ENCODE measurements at regions not wholly inside any gene's neighbourhood (a gene's known extent, or its start where the extent isn't known, plus 50 kb on each side); places are given as distances from the start of the nearest gene placed in this dataset.
"Not testable (repeated sequence)": the region's sequence is repeated elsewhere in the genome, so short reads cannot be mapped to it uniquely, and the experiment has no call there.

GRCh38 chr2:49861821-49862220 is 707.5 kb upstream of the FSHR start:
- H3K4me1 ChIP-seq (ENCODE audit: insufficient read depth, low read length), result no peaks in the 10 kb centered on the region
- H3K9me3 ChIP-seq (ENCODE audit: insufficient read depth, low read depth, low read length), result no peaks in the 10 kb centered on the region
- H3K27me3 ChIP-seq (ENCODE audit: insufficient read depth, low read length), result no peaks in the 10 kb centered on the region
- H3K9ac ChIP-seq (ENCODE audit: low read depth, low read length), result no peak overlapping the region
- H3K36me3 ChIP-seq (ENCODE audit: insufficient read depth, low read depth, low read length), result no peaks in the 10 kb centered on the region
- no peak overlapping the region for H3K27ac ChIP-seq (ENCODE audit: low read length)
- H3K4me3 ChIP-seq (ENCODE audit: low read length), result no peak overlapping the region

GRCh38 chr2:49860834-49861233 is 706.5 kb upstream of the FSHR start:
- no peaks in the 10 kb centered on the region for H3K9me3 ChIP-seq (ENCODE audit: insufficient read depth, low read depth, low read length)

GRCh38 chr2:49860170-49860569 is 705.9 kb upstream of the FSHR start:
- H3K36me3 ChIP-seq (ENCODE audit: insufficient read depth, low read depth, low read length), result no peaks in the 10 kb centered on the region
- H3K9ac ChIP-seq (ENCODE audit: low read depth, low read length), result no peak overlapping the region
- H3K27me3 ChIP-seq (ENCODE audit: insufficient read depth, low read length), result no peaks in the 10 kb centered on the region
- no peaks in the 10 kb centered on the region for H3K4me1 ChIP-seq (ENCODE audit: insufficient read depth, low read length)
- H3K27ac ChIP-seq (ENCODE audit: low read length), result no peak overlapping the region
- no peaks in the 10 kb centered on the region for H3K9me3 ChIP-seq (ENCODE audit: insufficient read depth, low read depth, low read length)
- no peak overlapping the region for H3K4me3 ChIP-seq (ENCODE audit: low read length)

More at GRCh38 chr2:49860834-49861233, 706.5 kb upstream of the FSHR start:
- no peaks in the 10 kb centered on the region for H3K27me3 ChIP-seq (ENCODE audit: insufficient read depth, low read length)
- H3K27ac ChIP-seq (ENCODE audit: low read length), result no peak overlapping the region
- H3K9ac ChIP-seq (ENCODE audit: low read depth, low read length), result no peak overlapping the region
- H3K36me3 ChIP-seq (ENCODE audit: insufficient read depth, low read depth, low read length), result no peaks in the 10 kb centered on the region
- H3K4me3 ChIP-seq (ENCODE audit: low read length), result no peak overlapping the region
- no peaks in the 10 kb centered on the region for H3K4me1 ChIP-seq (ENCODE audit: insufficient read depth, low read length)

DNA sequence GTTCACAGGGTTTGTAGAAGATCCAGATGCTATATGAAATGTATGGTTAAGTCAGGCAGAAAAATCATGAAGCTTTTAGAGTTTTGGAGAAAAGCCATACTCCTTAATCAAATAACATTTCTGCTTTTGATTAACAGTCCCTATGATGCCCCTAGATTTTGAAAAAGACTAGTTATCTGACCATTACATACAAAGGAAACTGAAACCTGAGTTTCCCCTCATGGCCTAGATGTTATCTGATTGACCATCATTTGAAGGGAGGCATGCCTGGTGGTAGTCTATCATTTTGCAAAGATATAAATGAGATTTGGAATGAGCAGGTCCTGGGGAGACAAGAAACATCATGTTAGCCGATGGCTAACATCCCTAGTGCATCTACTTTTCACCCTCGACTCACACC is 704.3 kb upstream of the FSHR start:
- Histone ChIP-seq H3K36me3 (ENCODE audit: insufficient read depth, low read depth, low read length) (no peaks in the 10 kb centered on the region), H3K27me3 (ENCODE audit: insufficient read depth, low read length) (no peaks in the 10 kb centered on the region), H3K27ac (ENCODE audit: low read length) (no peak overlapping the region), H3K4me3 (ENCODE audit: low read length) (no peak overlapping the region), H3K9me3 (ENCODE audit: insufficient read depth, low read depth, low read length) (no peaks in the 10 kb centered on the region), H3K9ac (ENCODE audit: low read depth, low read length) (no peak overlapping the region), H3K4me1 (ENCODE audit: insufficient read depth, low read length) (no peaks in the 10 kb centered on the region)

GRCh38 chr2:49858113-49858490 is 703.8 kb upstream of the FSHR start:
- H3K4me1 ChIP-seq (ENCODE audit: insufficient read depth, low read length), result no peaks in the 10 kb centered on the region
- no peak overlapping the region for H3K4me3 ChIP-seq (ENCODE audit: low read length)
- no peaks in the 10 kb centered on the region for H3K27me3 ChIP-seq (ENCODE audit: insufficient read depth, low read length)
- no peak overlapping the region for H3K9ac ChIP-seq (ENCODE audit: low read depth, low read length)
- H3K27ac ChIP-seq (ENCODE audit: low read length), result no peak overlapping the region
- no peaks in the 10 kb centered on the region for H3K9me3 ChIP-seq (ENCODE audit: insufficient read depth, low read depth, low read length)
- H3K36me3 ChIP-seq (ENCODE audit: insufficient read depth, low read depth, low read length), result no peaks in the 10 kb centered on the region

DNA sequence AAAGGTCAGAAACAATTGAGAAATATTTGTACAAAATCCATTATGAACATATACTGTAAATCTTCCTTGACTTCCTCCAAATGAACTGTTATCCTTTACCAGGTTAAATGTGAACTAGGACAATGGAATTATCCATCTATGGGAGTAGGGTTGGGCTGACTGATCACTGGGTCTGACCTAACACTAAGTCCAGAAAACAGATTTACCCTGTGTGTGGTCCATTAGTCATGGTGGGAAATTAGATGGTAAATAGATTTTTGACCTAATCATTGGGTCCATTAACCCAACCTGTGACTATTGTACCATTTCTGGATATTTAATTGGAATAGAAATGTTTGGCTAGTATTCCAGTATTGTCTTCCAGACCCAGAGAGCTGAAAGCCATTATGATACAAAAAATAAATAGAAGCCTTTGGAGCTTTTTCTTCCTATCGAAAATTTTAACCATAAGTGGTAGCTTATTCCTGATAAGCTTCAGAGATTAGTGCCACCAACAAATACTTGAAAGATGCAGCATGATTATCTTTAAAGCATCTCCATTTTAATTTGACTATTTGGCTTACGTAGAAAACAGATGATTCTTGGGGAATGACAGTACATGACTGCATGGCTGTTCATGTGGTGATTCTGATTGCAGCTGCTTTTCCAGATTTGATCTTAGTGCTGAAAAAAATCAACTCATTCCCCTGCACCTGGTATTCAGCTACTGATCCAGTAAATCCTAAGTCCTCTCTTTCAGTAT is 703.2 kb upstream of the FSHR start:
- Histone ChIP-seq H3K4me1 (ENCODE audit: insufficient read depth, low read length) (no peaks in the 10 kb centered on the region), H3K27ac (ENCODE audit: low read length) (no peak overlapping the region), H3K27me3 (ENCODE audit: insufficient read depth, low read length) (no peaks in the 10 kb centered on the region), H3K4me3 (ENCODE audit: low read length) (no peak overlapping the region), H3K9me3 (ENCODE audit: insufficient read depth, low read depth, low read length) (no peaks in the 10 kb centered on the region), H3K36me3 (ENCODE audit: insufficient read depth, low read depth, low read length) (no peaks in the 10 kb centered on the region), H3K9ac (ENCODE audit: low read depth, low read length) (no peak overlapping the region)

- Histone ChIP-seq H3K9me3 (ENCODE audit: insufficient read depth, low read depth, low read length) (no peaks in the 10 kb centered on the region), H3K27ac (ENCODE audit: low read length) (no peak overlapping the region), H3K4me1 (ENCODE audit: insufficient read depth, low read length) (no peaks in the 10 kb centered on the region), H3K9ac (ENCODE audit: low read depth, low read length) (no peak overlapping the region), H3K36me3 (ENCODE audit: insufficient read depth, low read depth, low read length) (no peaks in the 10 kb centered on the region), H3K27me3 (ENCODE audit: insufficient read depth, low read length) (no peaks in the 10 kb centered on the region), H3K4me3 (ENCODE audit: low read length) (no peak overlapping the region)
These were observed 691.4 kb upstream of the FSHR start for GRCh38 chr2:49845671-49846070.

- Histone ChIP-seq H3K36me3 (ENCODE audit: insufficient read depth, low read depth, low read length) (no peaks in the 10 kb centered on the region), H3K9ac (ENCODE audit: low read depth, low read length) (no peak overlapping the region), H3K4me3 (ENCODE audit: low read length) (no peak overlapping the region), H3K9me3 (ENCODE audit: insufficient read depth, low read depth, low read length) (no peaks in the 10 kb centered on the region), H3K4me1 (ENCODE audit: insufficient read depth, low read length) (no peaks in the 10 kb centered on the region), H3K27ac (ENCODE audit: low read length) (no peak overlapping the region), H3K27me3 (ENCODE audit: insufficient read depth, low read length) (no peaks in the 10 kb centered on the region)
These were observed 690.7 kb upstream of the FSHR start for GRCh38 chr2:49845021-49845420.

DNA sequence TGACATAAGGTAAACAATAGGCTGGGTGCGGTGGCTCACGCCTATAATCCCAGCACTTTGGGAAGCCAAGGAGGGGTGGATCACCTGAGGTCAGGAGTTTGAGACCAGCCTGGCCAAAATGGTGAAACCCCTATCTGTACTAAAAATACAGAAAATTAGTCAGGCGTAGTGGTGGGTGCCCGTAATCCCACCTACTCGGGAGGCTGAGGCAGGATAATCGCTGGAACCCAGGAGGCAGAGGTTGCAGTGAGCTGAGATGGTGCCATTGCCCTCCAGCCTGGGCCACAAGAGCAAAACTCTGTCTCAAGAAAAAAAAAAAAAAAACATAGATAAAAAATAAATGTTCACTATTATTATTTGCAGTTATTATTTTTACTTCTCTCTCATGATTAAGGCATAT is 689.8 kb upstream of the FSHR start:
- H3K9me3 ChIP-seq (ENCODE audit: insufficient read depth, low read depth, low read length); H3K4me3 ChIP-seq (ENCODE audit: low read length); H3K36me3 ChIP-seq (ENCODE audit: insufficient read depth, low read depth, low read length); H3K4me1 ChIP-seq (ENCODE audit: insufficient read depth, low read length); H3K27me3 ChIP-seq (ENCODE audit: insufficient read depth, low read length); H3K9ac ChIP-seq (ENCODE audit: low read depth, low read length); H3K27ac ChIP-seq (ENCODE audit: low read length): not testable (repeated sequence)

DNA sequence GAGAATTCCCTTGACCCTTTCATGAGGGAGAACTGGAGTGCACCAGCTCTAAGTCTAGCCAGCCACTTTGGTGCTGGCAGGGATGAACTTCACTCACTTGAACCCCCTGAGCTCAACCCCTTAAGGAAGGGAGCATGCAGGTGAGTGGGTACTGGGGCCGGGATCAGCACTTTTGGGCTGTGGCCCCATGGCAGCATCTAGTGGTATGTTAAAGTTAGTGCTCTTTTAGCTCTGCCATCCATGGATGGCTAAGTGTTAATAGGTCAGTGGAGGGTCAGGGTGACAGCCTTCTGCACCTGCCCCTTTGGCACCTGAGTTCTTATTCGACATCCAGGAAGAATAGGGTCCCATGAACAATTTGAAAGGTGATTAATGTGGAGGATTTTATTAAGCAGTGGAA is 689.0 kb upstream of the FSHR start:
- Histone ChIP-seq H3K27me3 (ENCODE audit: insufficient read depth, low read length) (no peaks in the 10 kb centered on the region), H3K36me3 (ENCODE audit: insufficient read depth, low read depth, low read length) (no peaks in the 10 kb centered on the region), H3K27ac (ENCODE audit: low read length) (no peak overlapping the region), H3K9ac (ENCODE audit: low read depth, low read length) (no peak overlapping the region), H3K4me3 (ENCODE audit: low read length) (no peak overlapping the region), H3K4me1 (ENCODE audit: insufficient read depth, low read length) (peaks cover 5% of the 10 kb centered on the region; the same call in 1 of the 2 replicates), H3K9me3 (ENCODE audit: insufficient read depth, low read depth, low read length) (no peaks in the 10 kb centered on the region)

DNA sequence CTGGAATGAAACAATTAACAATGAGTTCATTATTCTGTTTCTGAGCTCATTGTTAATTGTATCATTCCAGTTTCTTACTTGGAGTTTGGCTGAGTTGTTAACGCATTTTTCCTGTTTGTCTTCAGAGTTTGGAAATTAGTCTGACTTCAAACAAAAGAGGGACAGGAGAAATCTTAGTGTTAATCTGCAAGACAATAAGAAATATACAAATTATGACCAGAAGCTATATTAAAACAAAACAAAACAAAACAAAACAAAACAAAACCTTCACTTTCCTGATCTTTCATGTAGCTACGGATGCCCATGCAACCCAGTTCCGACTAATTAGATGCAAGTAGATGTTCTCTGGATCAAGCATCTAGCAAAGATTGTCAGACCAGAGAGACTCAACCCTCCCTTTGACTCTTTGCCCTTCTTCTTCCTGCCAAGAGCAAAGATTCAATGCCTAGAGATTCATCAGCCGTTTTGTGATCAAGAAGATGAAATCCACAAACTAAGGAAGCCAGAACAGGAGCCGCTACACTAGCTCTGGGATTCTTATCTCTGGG is 686.2 kb upstream of the FSHR start:
- Histone ChIP-seq H3K9me3 (ENCODE audit: insufficient read depth, low read depth, low read length) (no peaks in the 10 kb centered on the region), H3K27me3 (ENCODE audit: insufficient read depth, low read length) (no peaks in the 10 kb centered on the region), H3K9ac (ENCODE audit: low read depth, low read length) (no peak overlapping the region), H3K36me3 (ENCODE audit: insufficient read depth, low read depth, low read length) (no peaks in the 10 kb centered on the region), H3K4me1 (ENCODE audit: insufficient read depth, low read length) (peaks cover 5% of the 10 kb centered on the region; the same call in 1 of the 2 replicates), H3K27ac (ENCODE audit: low read length) (no peak overlapping the region), H3K4me3 (ENCODE audit: low read length) (no peak overlapping the region)

- no peak overlapping the region for H3K9ac ChIP-seq (ENCODE audit: low read depth, low read length)
These were observed 685.5 kb upstream of the FSHR start for GRCh38 chr2:49839818-49840217.

More at GRCh38 chr2:49839818-49840217, 685.5 kb upstream of the FSHR start:
- H3K4me3 ChIP-seq (ENCODE audit: low read length), result no peak overlapping the region
- H3K4me1 ChIP-seq (ENCODE audit: insufficient read depth, low read length), result peaks cover 5% of the 10 kb centered on the region; the same call in 1 of the 2 replicates
- H3K9me3 ChIP-seq (ENCODE audit: insufficient read depth, low read depth, low read length), result no peaks in the 10 kb centered on the region
- H3K36me3 ChIP-seq (ENCODE audit: insufficient read depth, low read depth, low read length), result no peaks in the 10 kb centered on the region
- no peaks in the 10 kb centered on the region for H3K27me3 ChIP-seq (ENCODE audit: insufficient read depth, low read length)
- H3K27ac ChIP-seq (ENCODE audit: low read length), result no peak overlapping the region

All from iPS-20b (cell line).